VCaP (cell line): ENCODE measurements at regions not wholly inside any gene's neighbourhood (a gene's known extent, or its start where the extent isn't known, plus 50 kb on each side); places are given as distances from the start of the nearest gene placed in this dataset.
"Not testable (repeated sequence)": the region's sequence is repeated elsewhere in the genome, so short reads cannot be mapped to it uniquely, and the experiment has no call there.

Experiments
- H3K27ac ChIP-seq: fragments of 450-650 bp; 2 replicates; pipeline ENCODE4 v1.5.1; 2017
- CTCF ChIP-seq: fragments of 450-650 bp; conservative IDR thresholded peaks from 2 replicates; pipeline ENCODE4 v1.5.1; 2017; ENCODE audit warnings: mild to moderate bottlenecking, moderate library complexity

- H3K27ac ChIP-seq, result no peak overlapping the region
- no peak for TF ChIP-seq CTCF
Observed at GRCh38 chr17:70374496-70374895, 205.2 kb downstream of the KCNJ2 start.

GRCh38 chr17:70375406-70375805 lies 206.1 kb downstream of the KCNJ2 start:
- TF ChIP-seq CTCF, result no peak
- no peak overlapping the region for H3K27ac ChIP-seq

GRCh38 chr17:70375813-70376770 lies 206.8 kb downstream of the KCNJ2 start:
- H3K27ac ChIP-seq, result no peak overlapping the region
- no peak for TF ChIP-seq CTCF

GRCh38 chr17:70377654-70378053 lies 208.3 kb downstream of the KCNJ2 start:
- no peak for TF ChIP-seq CTCF
- no peak overlapping the region; the same call in 1 of the 2 replicates for H3K27ac ChIP-seq

GRCh38 chr17:70378076-70378475 lies 208.7 kb downstream of the KCNJ2 start:
- H3K27ac ChIP-seq, result no peak overlapping the region; the same call in 1 of the 2 replicates
- no peak for TF ChIP-seq CTCF

GRCh38 chr17:70379945-70380344 lies 210.6 kb downstream of the KCNJ2 start:
- no peak overlapping the region for H3K27ac ChIP-seq
- no peak for TF ChIP-seq CTCF

- H3K27ac ChIP-seq, result not testable (repeated sequence)
Observed at GRCh38 chr17:70381916-70382315, 212.6 kb downstream of the KCNJ2 start.

- no peak overlapping the region for H3K27ac ChIP-seq
- no peak for TF ChIP-seq CTCF
Observed at GRCh38 chr17:70388326-70388725, 219.0 kb downstream of the KCNJ2 start.

GRCh38 chr17:70389232-70389757 lies 220.0 kb downstream of the KCNJ2 start:
- H3K27ac ChIP-seq, result not testable (repeated sequence)
